HG03520 (cell line): ENCODE measurements at regions not wholly inside any gene's neighbourhood (a gene's known extent, or its start where the extent isn't known, plus 50 kb on each side); places are given as distances from the start of the nearest gene placed in this dataset.
"Not testable (repeated sequence)": the region's sequence is repeated elsewhere in the genome, so short reads cannot be mapped to it uniquely, and the experiment has no call there.

Experiments used
- ATAC-seq: cut with Tn5 transposase; IDR thresholded peaks from one replicate; pipeline ENCODE4 v1.9.1; 2021; ENCODE audit warnings: mild to moderate bottlenecking, moderate library complexity; ENCODE audit not compliant: unreplicated experiment

GRCh38 chr3:191737742-191738141 is 276.8 kb downstream of the PYDC2 start:
- no peak for ATAC-seq

- no peak for ATAC-seq
These were observed 279.7 kb downstream of the PYDC2 start for GRCh38 chr3:191740712-191741111.

- ATAC-seq: not testable (repeated sequence)
These were observed 280.9 kb downstream of the PYDC2 start for GRCh38 chr3:191741847-191742350.

- no peak for ATAC-seq
These were observed 282.3 kb downstream of the PYDC2 start for GRCh38 chr3:191743283-191743682.

- ATAC-seq: no peak
These were observed 289.7 kb downstream of the PYDC2 start for GRCh38 chr3:191750618-191751017.

GRCh38 chr3:191753196-191753595 is 292.2 kb downstream of the PYDC2 start:
- ATAC-seq: no peak

- ATAC-seq: no peak
These were observed 300.9 kb downstream of the PYDC2 start for GRCh38 chr3:191761906-191762305.

- ATAC-seq: no peak
These were observed 301.5 kb downstream of the PYDC2 start for GRCh38 chr3:191762323-191762960.

- ATAC-seq: no peak
These were observed 307.5 kb downstream of the PYDC2 start for GRCh38 chr3:191768421-191768820.

- ATAC-seq: no peak
These were observed 309.6 kb downstream of the PYDC2 start for GRCh38 chr3:191770541-191770940.

GRCh38 chr3:191774485-191774884 is 313.5 kb downstream of the PYDC2 start:
- no peak for ATAC-seq

GRCh38 chr3:191775451-191776233 is 314.7 kb downstream of the PYDC2 start:
- ATAC-seq: no peak

GRCh38 chr3:191781044-191781443 is 320.1 kb downstream of the PYDC2 start:
- no peak for ATAC-seq

GRCh38 chr3:191783024-191783423 is 322.1 kb downstream of the PYDC2 start:
- no peak for ATAC-seq

- no peak for ATAC-seq
These were observed 330.0 kb downstream of the PYDC2 start for GRCh38 chr3:191790934-191791333.

GRCh38 chr3:191792580-191792979 is 331.6 kb downstream of the PYDC2 start:
- no peak for ATAC-seq

GRCh38 chr3:191795196-191795595 is 334.2 kb downstream of the PYDC2 start:
- ATAC-seq: no peak

GRCh38 chr3:191797271-191797670 is 336.3 kb downstream of the PYDC2 start:
- no peak for ATAC-seq

GRCh38 chr3:191802671-191803070 is 341.7 kb downstream of the PYDC2 start:
- ATAC-seq: no peak

GRCh38 chr3:191804935-191805334 is 344.0 kb downstream of the PYDC2 start:
- no peak for ATAC-seq

- ATAC-seq: no peak
These were observed 347.1 kb downstream of the PYDC2 start for GRCh38 chr3:191808073-191808472.

- ATAC-seq: no peak
These were observed 348.5 kb downstream of the PYDC2 start for GRCh38 chr3:191809326-191809949.
